ENCODE measurements at regions not wholly inside any gene's neighbourhood (a gene's known extent, or its start where the extent isn't known, plus 50 kb on each side); places are given as distances from the start of the nearest gene placed in this dataset.
"Not testable (repeated sequence)": the region's sequence is repeated elsewhere in the genome, so short reads cannot be mapped to it uniquely, and the experiment has no call there.

- no peak for DNase-seq
These were observed 100.3 kb upstream of the SPIN1 start for GRCh38 chr9:88287972-88288371.

GRCh38 chr9:88280816-88281382, 107.3 kb upstream of the SPIN1 start:
- DNase-seq, result peak in 15 of 56 donors; percentile 3 to 35 (median 14)

GRCh38 chr9:88278036-88278435, 110.2 kb upstream of the SPIN1 start:
- no peak for DNase-seq

GRCh38 chr9:88274078-88274477, 114.2 kb upstream of the SPIN1 start:
- no peak for DNase-seq

- DNase-seq, result no peak
These were observed 115.3 kb upstream of the SPIN1 start for GRCh38 chr9:88272986-88273385.

- no peak for DNase-seq
These were observed 117.8 kb upstream of the SPIN1 start for GRCh38 chr9:88270413-88270812.

GRCh38 chr9:88268886-88269285, 119.4 kb upstream of the SPIN1 start:
- DNase-seq, result no peak

- no peak for DNase-seq
These were observed 121.0 kb upstream of the SPIN1 start for GRCh38 chr9:88267283-88267682.

- DNase-seq, result no peak
These were observed 121.8 kb upstream of the SPIN1 start for GRCh38 chr9:88266416-88266815.

GRCh38 chr9:88259001-88259400, 120.7 kb upstream of the SPATA31C2 start:
- DNase-seq, result no peak

GRCh38 chr9:88258601-88259000, 120.3 kb upstream of the SPATA31C2 start:
- peak in 10 of 56 donors; percentile 1 to 56 (median 16) for DNase-seq

- DNase-seq, result peak in 8 of 56 donors; percentile 4 to 36 (median 12)
These were observed 119.7 kb upstream of the SPATA31C2 start for GRCh38 chr9:88258024-88258423.

- no peak for DNase-seq
These were observed 117.9 kb upstream of the SPATA31C2 start for GRCh38 chr9:88256216-88256615.

GRCh38 chr9:88255806-88256205, 117.5 kb upstream of the SPATA31C2 start:
- not testable (repeated sequence) for DNase-seq

- no peak for DNase-seq
These were observed 113.6 kb upstream of the SPATA31C2 start for GRCh38 chr9:88251903-88252302.

GRCh38 chr9:88243736-88244135, 105.5 kb upstream of the SPATA31C2 start:
- DNase-seq, result no peak

- DNase-seq, result no peak
These were observed 104.6 kb upstream of the SPATA31C2 start for GRCh38 chr9:88242879-88243278.

- peak in 1 of 56 donors; percentile 8 for DNase-seq
These were observed 99.8 kb upstream of the SPATA31C2 start for GRCh38 chr9:88237991-88238571.

- peak in 1 of 56 donors; percentile 2 for DNase-seq
These were observed 99.2 kb upstream of the SPATA31C2 start for GRCh38 chr9:88237479-88237961.

- peak in 42 of 56 donors; percentile 4 to 71 (median 24) for DNase-seq
These were observed 98.5 kb upstream of the SPATA31C2 start for GRCh38 chr9:88236511-88237478.

- DNase-seq, result no peak
These were observed 97.3 kb upstream of the SPATA31C2 start for GRCh38 chr9:88235615-88236014.

GRCh38 chr9:88234114-88234513, 95.8 kb upstream of the SPATA31C2 start:
- no peak for DNase-seq

All from nucleus accumbens (tissue), 56 donors.